HL-60 (cell line): ENCODE measurements at regions not wholly inside any gene's neighbourhood (a gene's known extent, or its start where the extent isn't known, plus 50 kb on each side); places are given as distances from the start of the nearest gene placed in this dataset.

Experiments
- DNase-seq, 2 experiments: peaks; one replicate each; pipeline ENCODE4 v3.0.0-alpha.2; 2010 to 2020; ENCODE audit warnings: low read depth in 1 of 2, low spot score in 1 of 2
- H3K27ac ChIP-seq: fragments of 250-450 bp; sonication (Bioruptor Pico); replicated peaks from 2 replicates; pipeline ENCODE4 v1.5.1; 2020; ENCODE audit warnings: mild to moderate bottlenecking, moderate library complexity
- H3K27me3 ChIP-seq: fragments of 250-450 bp; sonication (Bioruptor Pico); 2 replicates; pipeline ENCODE4 v1.5.1; 2021; ENCODE audit warnings: mild to moderate bottlenecking, moderate library complexity; ENCODE audit not compliant: insufficient read depth, poor library complexity, severe bottlenecking
- H3K4me3 ChIP-seq: replicated peaks from 2 replicates; pipeline ENCODE4 v1.5.1; 2011; ENCODE audit warnings: mild to moderate bottlenecking, control low read depth, low read length; ENCODE audit not compliant: insufficient read depth
- GABPA ChIP-seq: IDR thresholded peaks from 2 replicates; pipeline ENCODE4 v1.6.1; 2012; ENCODE audit warnings: low read depth
- POLR2AphosphoS5 ChIP-seq: IDR thresholded peaks from 2 replicates; pipeline ENCODE4 v1.6.1; 2012; ENCODE audit warnings: low read depth
- SPI1 ChIP-seq: IDR thresholded peaks from 2 replicates; pipeline ENCODE4 v1.6.1; 2012; ENCODE audit warnings: low read depth, mild to moderate bottlenecking, borderline replicate concordance
- TF ChIP-seq, protein P1 (sequence below): IDR thresholded peaks from one replicate; pipeline ENCODE4 v1.5.1; 2011; ENCODE audit warnings: low read length, control low read depth, inconsistent platforms; ENCODE audit not compliant: insufficient read depth
- TF ChIP-seq, protein P2 (sequence below): IDR thresholded peaks from 2 replicates; pipeline ENCODE4 v1.6.1; 2012; ENCODE audit warnings: low read depth; ENCODE audit not compliant: insufficient replicate concordance

- Histone ChIP-seq H3K4me3 (no peak overlapping the region), H3K27me3 (no peaks in the 10 kb centered on the region), H3K27ac (no peak overlapping the region)
- DNase-seq: no peak
- TF ChIP-seq SPI1: no peak
- TF ChIP-seq, protein P1, sequence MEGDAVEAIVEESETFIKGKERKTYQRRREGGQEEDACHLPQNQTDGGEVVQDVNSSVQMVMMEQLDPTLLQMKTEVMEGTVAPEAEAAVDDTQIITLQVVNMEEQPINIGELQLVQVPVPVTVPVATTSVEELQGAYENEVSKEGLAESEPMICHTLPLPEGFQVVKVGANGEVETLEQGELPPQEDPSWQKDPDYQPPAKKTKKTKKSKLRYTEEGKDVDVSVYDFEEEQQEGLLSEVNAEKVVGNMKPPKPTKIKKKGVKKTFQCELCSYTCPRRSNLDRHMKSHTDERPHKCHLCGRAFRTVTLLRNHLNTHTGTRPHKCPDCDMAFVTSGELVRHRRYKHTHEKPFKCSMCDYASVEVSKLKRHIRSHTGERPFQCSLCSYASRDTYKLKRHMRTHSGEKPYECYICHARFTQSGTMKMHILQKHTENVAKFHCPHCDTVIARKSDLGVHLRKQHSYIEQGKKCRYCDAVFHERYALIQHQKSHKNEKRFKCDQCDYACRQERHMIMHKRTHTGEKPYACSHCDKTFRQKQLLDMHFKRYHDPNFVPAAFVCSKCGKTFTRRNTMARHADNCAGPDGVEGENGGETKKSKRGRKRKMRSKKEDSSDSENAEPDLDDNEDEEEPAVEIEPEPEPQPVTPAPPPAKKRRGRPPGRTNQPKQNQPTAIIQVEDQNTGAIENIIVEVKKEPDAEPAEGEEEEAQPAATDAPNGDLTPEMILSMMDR: no peak
- no peak for TF ChIP-seq GABPA
- TF ChIP-seq, protein P2, sequence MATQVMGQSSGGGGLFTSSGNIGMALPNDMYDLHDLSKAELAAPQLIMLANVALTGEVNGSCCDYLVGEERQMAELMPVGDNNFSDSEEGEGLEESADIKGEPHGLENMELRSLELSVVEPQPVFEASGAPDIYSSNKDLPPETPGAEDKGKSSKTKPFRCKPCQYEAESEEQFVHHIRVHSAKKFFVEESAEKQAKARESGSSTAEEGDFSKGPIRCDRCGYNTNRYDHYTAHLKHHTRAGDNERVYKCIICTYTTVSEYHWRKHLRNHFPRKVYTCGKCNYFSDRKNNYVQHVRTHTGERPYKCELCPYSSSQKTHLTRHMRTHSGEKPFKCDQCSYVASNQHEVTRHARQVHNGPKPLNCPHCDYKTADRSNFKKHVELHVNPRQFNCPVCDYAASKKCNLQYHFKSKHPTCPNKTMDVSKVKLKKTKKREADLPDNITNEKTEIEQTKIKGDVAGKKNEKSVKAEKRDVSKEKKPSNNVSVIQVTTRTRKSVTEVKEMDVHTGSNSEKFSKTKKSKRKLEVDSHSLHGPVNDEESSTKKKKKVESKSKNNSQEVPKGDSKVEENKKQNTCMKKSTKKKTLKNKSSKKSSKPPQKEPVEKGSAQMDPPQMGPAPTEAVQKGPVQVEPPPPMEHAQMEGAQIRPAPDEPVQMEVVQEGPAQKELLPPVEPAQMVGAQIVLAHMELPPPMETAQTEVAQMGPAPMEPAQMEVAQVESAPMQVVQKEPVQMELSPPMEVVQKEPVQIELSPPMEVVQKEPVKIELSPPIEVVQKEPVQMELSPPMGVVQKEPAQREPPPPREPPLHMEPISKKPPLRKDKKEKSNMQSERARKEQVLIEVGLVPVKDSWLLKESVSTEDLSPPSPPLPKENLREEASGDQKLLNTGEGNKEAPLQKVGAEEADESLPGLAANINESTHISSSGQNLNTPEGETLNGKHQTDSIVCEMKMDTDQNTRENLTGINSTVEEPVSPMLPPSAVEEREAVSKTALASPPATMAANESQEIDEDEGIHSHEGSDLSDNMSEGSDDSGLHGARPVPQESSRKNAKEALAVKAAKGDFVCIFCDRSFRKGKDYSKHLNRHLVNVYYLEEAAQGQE: no peak
- TF ChIP-seq POLR2AphosphoS5: no peak
Measured at GRCh38 chr7:131254211-131254610, 73.5 kb upstream of the MKLN1 start.

GRCh38 chr7:131255242-131255641 is 72.4 kb upstream of the MKLN1 start:
- Histone ChIP-seq H3K4me3 (no peak overlapping the region), H3K27me3 (no peaks in the 10 kb centered on the region), H3K27ac (no peak overlapping the region)
- no peak for TF ChIP-seq SPI1
- no peak for TF ChIP-seq POLR2AphosphoS5
- no peak for TF ChIP-seq GABPA
- TF ChIP-seq, protein P1: no peak
- TF ChIP-seq, protein P2: no peak
- no peak for DNase-seq

- no peak overlapping the region for H3K4me3 ChIP-seq
- no peaks in the 10 kb centered on the region for H3K27me3 ChIP-seq
- no peak for TF ChIP-seq POLR2AphosphoS5
- TF ChIP-seq, protein P2: no peak
- no peak for TF ChIP-seq SPI1
- TF ChIP-seq, protein P1: no peak
- no peak for TF ChIP-seq GABPA
- H3K27ac ChIP-seq: no peak overlapping the region
- DNase-seq: no peak
Measured at GRCh38 chr7:131261476-131261994, 66.1 kb upstream of the MKLN1 start.
